NCI-H526 treated with DMSO at 0.1 percent for 48 hours (cell line): ENCODE measurements at regions not wholly inside any gene's neighbourhood (a gene's known extent, or its start where the extent isn't known, plus 50 kb on each side); places are given as distances from the start of the nearest gene placed in this dataset.

Experiments used
- DNase-seq: peaks from one replicate; lab custom pipeline; 2025; lab: John Stamatoyannopoulos, UW

- no peak for DNase-seq
These were observed 983.2 kb upstream of the CDH2 start for GRCh38 chr18:29160170-29160569.

- DNase-seq: no peak
These were observed 981.0 kb upstream of the CDH2 start for GRCh38 chr18:29157905-29158304.

- DNase-seq: no peak
These were observed 980.3 kb upstream of the CDH2 start for GRCh38 chr18:29157057-29157780.

- no peak for DNase-seq
These were observed 979.6 kb upstream of the CDH2 start for GRCh38 chr18:29156531-29156930.

DNA sequence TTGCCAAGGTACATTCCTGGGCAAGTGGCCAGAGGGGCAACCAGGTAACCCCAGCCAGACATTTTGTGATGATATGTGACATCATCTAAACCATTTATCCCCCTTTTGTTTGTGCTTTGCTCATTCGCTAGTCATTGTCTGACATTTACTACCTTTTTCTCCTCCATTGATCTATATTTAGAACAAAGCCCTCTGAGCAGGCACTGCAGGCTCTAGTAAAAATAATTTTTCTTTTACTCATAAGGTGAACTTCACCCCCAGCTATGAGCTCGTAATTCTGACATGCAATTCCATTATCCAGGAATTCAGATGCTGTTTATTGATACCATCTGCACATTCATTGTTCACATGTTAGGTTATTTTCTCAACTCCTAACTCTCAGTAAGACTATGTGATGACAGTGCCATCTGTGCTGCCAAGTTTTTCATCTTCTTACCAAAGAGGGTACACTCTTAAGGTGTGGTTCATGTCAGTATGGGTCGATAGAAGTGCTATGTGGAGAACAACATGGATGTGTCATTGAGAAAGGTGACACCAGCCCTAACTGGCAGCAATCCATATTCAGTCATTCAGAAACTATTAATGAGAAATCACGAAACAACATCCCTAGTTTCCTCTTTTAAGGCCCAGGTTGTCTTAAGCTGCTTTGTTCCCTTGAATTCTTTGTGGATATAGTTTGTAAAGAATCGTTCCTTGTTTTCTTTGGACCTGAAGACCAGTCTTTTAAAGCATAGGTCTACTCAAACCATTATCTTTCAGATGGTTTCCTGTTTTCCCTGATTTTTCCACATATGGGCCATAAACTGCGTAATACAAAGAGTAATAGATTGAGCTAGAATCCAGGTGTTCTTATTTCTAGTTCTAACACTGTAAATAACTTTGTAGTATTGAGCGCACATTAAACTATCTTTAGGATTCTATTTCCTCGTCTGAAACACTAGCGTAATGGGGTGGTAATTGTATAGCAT, 978.1 kb upstream of the CDH2 start:
- no peak for DNase-seq

GRCh38 chr18:29154196-29154757, 977.3 kb upstream of the CDH2 start:
- DNase-seq: no peak

- no peak for DNase-seq
These were observed 976.2 kb upstream of the CDH2 start for GRCh38 chr18:29153091-29153490.

DNA sequence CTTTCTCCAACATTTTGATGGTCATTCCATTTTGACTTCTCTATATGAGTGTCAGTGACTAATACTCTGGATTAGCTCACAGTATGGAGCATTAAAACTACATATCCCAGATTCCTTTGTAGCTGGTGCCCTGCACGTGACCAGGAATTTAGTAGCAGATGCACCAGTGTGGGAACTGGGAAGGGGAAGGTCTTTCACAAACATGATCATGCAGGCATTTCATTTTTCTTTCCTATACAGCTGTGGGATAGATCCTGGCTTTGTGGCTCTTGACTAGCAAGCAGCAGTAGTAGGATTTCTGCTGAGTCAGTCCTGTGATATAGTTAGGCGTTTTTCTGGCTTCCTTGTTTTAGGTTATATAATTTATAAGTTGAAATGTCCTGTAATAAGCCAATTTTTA, 971.0 kb upstream of the CDH2 start:
- DNase-seq: no peak

- DNase-seq: no peak
These were observed 969.1 kb upstream of the CDH2 start for GRCh38 chr18:29146068-29146467.

GRCh38 chr18:29140590-29140989, 963.7 kb upstream of the CDH2 start:
- no peak for DNase-seq

DNA sequence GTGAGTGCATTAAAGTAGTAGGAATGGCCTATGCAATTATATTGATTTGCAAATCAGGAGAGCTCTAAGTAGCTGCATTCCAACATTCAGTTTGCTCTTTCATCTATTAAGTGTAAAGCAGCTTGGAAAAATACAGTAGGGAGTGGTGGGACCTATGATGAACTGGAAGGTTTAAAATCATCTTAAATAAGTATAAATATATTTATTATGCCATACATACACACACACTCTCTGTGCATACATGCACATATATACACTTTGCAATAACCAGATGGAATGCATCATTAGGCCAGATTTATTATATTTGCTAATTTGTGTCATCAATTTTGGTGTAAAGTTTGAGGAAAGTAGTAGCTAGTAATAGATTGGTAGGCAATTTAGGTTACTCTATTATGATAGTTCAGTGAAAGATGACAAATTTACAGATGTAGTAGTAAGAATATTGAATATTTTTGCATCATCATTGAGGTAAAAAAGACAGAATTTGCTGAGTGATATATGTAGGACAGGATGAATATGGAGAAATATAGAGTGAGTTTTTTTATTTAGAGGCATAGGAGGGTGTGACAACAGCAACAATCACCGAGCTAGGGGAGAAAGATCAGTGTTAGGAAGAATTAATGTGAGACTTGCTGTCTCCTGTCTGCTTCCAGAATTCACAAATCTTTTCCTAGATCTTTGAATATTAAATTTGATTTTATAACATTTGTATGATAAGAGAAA, 961.0 kb upstream of the CDH2 start:
- no peak for DNase-seq

- DNase-seq: no peak
These were observed 947.0 kb upstream of the CDH2 start for GRCh38 chr18:29123706-29124530.

- no peak for DNase-seq
These were observed 927.7 kb upstream of the CDH2 start for GRCh38 chr18:29104671-29105070.

DNA sequence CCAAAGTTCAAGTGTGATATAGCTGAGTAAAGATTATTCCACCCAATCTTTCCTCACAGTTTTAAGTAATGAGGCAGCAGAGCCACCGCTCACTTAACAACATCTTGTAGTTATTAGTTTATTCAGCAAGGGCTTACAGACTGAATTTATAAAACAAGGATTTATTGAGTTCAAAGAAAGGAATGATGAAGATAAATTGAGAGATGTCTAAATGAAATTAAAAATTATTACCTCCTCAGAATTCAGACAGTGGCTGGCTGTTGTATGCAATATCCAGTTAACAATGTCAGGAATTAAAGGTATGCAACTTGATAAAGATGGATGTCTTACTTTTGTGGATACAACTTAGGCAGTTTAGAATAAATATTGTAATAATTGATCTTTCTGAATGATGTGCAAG, 927.3 kb upstream of the CDH2 start:
- DNase-seq: no peak

DNA sequence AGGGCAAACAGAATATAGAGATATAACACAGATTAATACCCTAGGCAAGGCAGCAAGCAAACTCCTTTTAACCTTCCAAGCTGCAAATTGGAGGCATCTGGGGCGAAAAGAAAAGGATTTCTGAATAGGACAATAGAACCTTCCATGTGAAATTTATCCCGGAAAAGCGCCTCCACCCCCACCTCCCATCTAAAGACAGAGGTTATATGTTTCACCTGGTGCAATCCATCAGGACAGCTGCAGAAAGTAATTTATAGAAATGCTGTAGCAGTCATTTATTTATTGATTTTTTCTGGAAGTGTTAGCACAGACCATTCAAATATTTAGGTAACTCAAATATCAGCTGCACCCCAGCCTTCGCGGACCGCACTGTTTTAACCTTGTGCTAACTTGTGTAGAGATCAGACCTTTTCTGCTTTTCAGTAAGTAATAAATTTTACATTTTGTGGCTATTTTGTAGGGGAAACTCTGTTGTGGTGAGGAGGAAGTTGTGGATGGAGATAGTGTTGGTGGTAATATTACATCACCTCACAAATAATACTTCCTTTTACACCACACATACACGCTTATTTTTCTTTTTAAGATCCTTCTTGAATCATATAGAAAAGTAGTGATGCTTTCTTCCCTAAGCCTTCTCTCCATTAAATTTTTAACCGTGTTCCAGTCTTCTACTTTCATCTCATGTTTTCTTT, 919.3 kb upstream of the CDH2 start:
- DNase-seq: no peak

GRCh38 chr18:29087616-29088246, 910.8 kb upstream of the CDH2 start:
- no peak for DNase-seq

GRCh38 chr18:29084120-29084519, 907.2 kb upstream of the CDH2 start:
- DNase-seq: no peak

DNA sequence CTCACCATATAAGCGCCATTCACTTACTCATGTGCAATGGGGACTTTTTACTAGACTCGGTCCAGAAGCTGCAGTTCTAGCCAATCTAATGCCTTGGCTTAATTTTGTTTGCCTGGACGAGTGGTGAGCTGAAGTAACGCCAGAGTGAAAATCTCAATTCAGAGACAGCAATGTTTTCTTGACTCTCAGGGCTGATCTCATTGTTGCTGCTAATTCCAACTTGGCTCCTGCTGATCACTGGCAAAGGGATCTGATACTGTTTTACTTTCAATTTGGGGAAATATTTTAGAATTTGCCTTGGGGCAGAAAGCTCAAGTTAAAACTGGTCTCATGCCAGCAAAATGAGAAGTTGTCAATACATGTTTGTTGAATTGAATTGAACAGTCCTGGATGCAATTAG, 906.6 kb upstream of the CDH2 start:
- no peak for DNase-seq

DNA sequence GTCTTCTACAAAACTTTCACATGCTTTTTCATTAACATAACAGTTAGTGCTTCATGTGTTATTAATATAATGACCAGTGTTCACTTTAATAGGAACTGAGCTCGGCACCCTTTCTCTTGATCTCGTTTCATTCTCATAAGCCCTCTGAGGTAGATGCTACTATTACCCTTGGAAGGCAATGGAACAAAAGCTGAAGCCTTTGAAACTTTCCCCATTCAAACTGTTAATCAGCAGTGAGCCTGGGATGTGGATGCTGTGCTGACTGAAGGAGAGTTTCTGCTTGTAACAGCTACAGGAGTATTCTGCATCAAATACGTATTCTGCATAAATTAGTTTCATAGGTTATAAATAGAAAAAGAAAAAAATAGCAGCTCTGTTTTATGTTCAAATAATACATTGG, 904.0 kb upstream of the CDH2 start:
- no peak for DNase-seq

DNA sequence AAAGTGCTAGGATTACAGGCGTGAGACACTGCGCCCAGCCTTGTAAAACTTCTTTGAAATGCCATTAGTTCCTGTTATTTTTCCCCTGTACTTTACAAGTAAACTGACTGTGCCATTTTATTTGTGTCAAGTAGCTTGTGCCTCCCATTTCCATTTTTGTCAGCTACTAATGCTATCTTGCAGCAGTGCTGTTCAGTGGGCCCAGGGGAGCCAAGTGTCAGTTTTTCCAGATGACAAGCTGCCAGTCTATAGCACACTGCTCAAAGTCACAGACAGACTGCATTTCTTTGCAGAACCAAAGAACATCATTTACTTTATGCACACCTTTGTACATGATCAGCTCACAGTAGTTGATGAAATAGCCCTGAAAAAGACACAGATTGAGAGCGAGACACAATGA, 901.3 kb upstream of the CDH2 start:
- no peak for DNase-seq
